ENCODE measurements at regions not wholly inside any gene's neighbourhood (a gene's known extent, or its start where the extent isn't known, plus 50 kb on each side); places are given as distances from the start of the nearest gene placed in this dataset.

GRCh38 chrX:104359124-104359523, 104.4 kb upstream of the ESX1 start:
- no peak for ATAC-seq (ENCODE audit: low read depth in 2 of 2)
- Mint-ChIP-seq H3K27me3 (peaks cover 0 to 8% (median 0%) of the 10 kb centered on the region in 3 donors), H3K4me1 (no peaks in the 10 kb centered on the region), H3K27ac (no peak overlapping the region), H3K36me3 (no peaks in the 10 kb centered on the region), H3K4me3 (no peak overlapping the region), H3K9me3 (peaks cover 0 to 8% (median 6%) of the 10 kb centered on the region in 7 donors)
- DNase-seq = no peak

- no peaks in the 10 kb centered on the region for H3K9me3 Mint-ChIP-seq
These were observed 96.5 kb upstream of the ESX1 start for GRCh38 chrX:104351173-104351769.

GRCh38 chrX:104347860-104348259, 93.1 kb upstream of the ESX1 start:
- Mint-ChIP-seq H3K36me3 (no peaks in the 10 kb centered on the region), H3K27me3 (peaks cover 3 to 21% (median 9%) of the 10 kb centered on the region in 3 donors)

More at GRCh38 chrX:104351173-104351769, 96.5 kb upstream of the ESX1 start:
- Mint-ChIP-seq H3K27me3 (peaks cover 3 to 26% (median 11%) of the 10 kb centered on the region in 3 donors), H3K27ac (no peak overlapping the region), H3K4me1 (no peaks in the 10 kb centered on the region), H3K4me3 (no peak overlapping the region), H3K36me3 (no peaks in the 10 kb centered on the region)
- no peak for ATAC-seq (ENCODE audit: low read depth in 2 of 2)
- DNase-seq = no peak

GRCh38 chrX:104343428-104344129, 88.8 kb upstream of the ESX1 start:
- DNase-seq (peak; percentile 19), ATAC-seq (ENCODE audit: low read depth in 2 of 2) (peak; percentile 28 to 55)
- Mint-ChIP-seq H3K4me3 (no peak overlapping the region), H3K36me3 (no peaks in the 10 kb centered on the region), H3K27ac (no peak overlapping the region), H3K9me3 (no peaks in the 10 kb centered on the region), H3K4me1 (no peaks in the 10 kb centered on the region), H3K27me3 (peaks cover 4 to 28% (median 11%) of the 10 kb centered on the region in 3 donors)

More at GRCh38 chrX:104347860-104348259, 93.1 kb upstream of the ESX1 start:
- H3K4me3 Mint-ChIP-seq = no peak overlapping the region
- no peaks in the 10 kb centered on the region for H3K4me1 Mint-ChIP-seq
- no peak for DNase-seq
- no peaks in the 10 kb centered on the region for H3K9me3 Mint-ChIP-seq
- H3K27ac Mint-ChIP-seq = no peak overlapping the region
- ATAC-seq (ENCODE audit: low read depth in 2 of 2) = no peak

- H3K27me3 Mint-ChIP-seq = peaks cover 4 to 20% (median 10%) of the 10 kb centered on the region in 3 donors
- no peaks in the 10 kb centered on the region for H3K9me3 Mint-ChIP-seq
- DNase-seq (no peak), ATAC-seq (ENCODE audit: low read depth in 2 of 2) (no peak)
- no peak overlapping the region for H3K4me3 Mint-ChIP-seq
- no peaks in the 10 kb centered on the region for H3K4me1 Mint-ChIP-seq
- no peaks in the 10 kb centered on the region for H3K36me3 Mint-ChIP-seq
- H3K27ac Mint-ChIP-seq = no peak overlapping the region
These were observed 87.3 kb upstream of the ESX1 start for GRCh38 chrX:104342065-104342464.

GRCh38 chrX:104335756-104336155, 81.0 kb upstream of the ESX1 start:
- H3K27me3 Mint-ChIP-seq = peaks cover 4 to 8% (median 8%) of the 10 kb centered on the region in 3 donors
- no peak overlapping the region for H3K4me3 Mint-ChIP-seq
- H3K27ac Mint-ChIP-seq = no peak overlapping the region
- H3K9me3 Mint-ChIP-seq = no peaks in the 10 kb centered on the region
- no peaks in the 10 kb centered on the region for H3K4me1 Mint-ChIP-seq
- no peaks in the 10 kb centered on the region for H3K36me3 Mint-ChIP-seq
- no peak for DNase-seq
- ATAC-seq (ENCODE audit: low read depth in 2 of 2) = no peak

GRCh38 chrX:104334971-104335370, 80.2 kb upstream of the ESX1 start:
- Mint-ChIP-seq H3K9me3 (no peaks in the 10 kb centered on the region), H3K4me1 (no peaks in the 10 kb centered on the region), H3K27me3 (peaks cover 4 to 8% (median 8%) of the 10 kb centered on the region in 3 donors), H3K36me3 (no peaks in the 10 kb centered on the region), H3K27ac (no peak overlapping the region), H3K4me3 (no peak overlapping the region)
- ATAC-seq (ENCODE audit: low read depth in 2 of 2) = no peak
- DNase-seq = no peak

GRCh38 chrX:104330966-104331365, 76.2 kb upstream of the ESX1 start:
- Mint-ChIP-seq H3K9me3 (peaks cover 0 to 4% (median 0%) of the 10 kb centered on the region in 7 donors), H3K27me3 (no peaks in the 10 kb centered on the region), H3K36me3 (no peaks in the 10 kb centered on the region), H3K27ac (no peak overlapping the region), H3K4me1 (no peaks in the 10 kb centered on the region), H3K4me3 (no peak overlapping the region)
- ATAC-seq (ENCODE audit: low read depth in 2 of 2) (no peak), DNase-seq (no peak)

GRCh38 chrX:104329731-104330130, 75.0 kb upstream of the ESX1 start:
- no peak for DNase-seq
- peaks cover 7 to 11% (median 9%) of the 10 kb centered on the region in 3 donors for H3K27me3 Mint-ChIP-seq

GRCh38 chrX:104325213-104325585, 70.5 kb upstream of the ESX1 start:
- H3K27ac Mint-ChIP-seq = no peak overlapping the region
- no peak for ATAC-seq (ENCODE audit: low read depth in 2 of 2)
- no peak for DNase-seq
- no peaks in the 10 kb centered on the region for H3K4me1 Mint-ChIP-seq
- no peak overlapping the region for H3K4me3 Mint-ChIP-seq
- H3K36me3 Mint-ChIP-seq = no peaks in the 10 kb centered on the region
- peaks cover 0 to 10% (median 3%) of the 10 kb centered on the region in 7 donors for H3K9me3 Mint-ChIP-seq
- peaks cover 9 to 11% (median 11%) of the 10 kb centered on the region in 3 donors for H3K27me3 Mint-ChIP-seq

More at GRCh38 chrX:104329731-104330130, 75.0 kb upstream of the ESX1 start:
- Mint-ChIP-seq H3K27ac (no peak overlapping the region), H3K36me3 (no peaks in the 10 kb centered on the region), H3K9me3 (peaks cover 0 to 10% (median 0%) of the 10 kb centered on the region in 7 donors), H3K4me3 (no peak overlapping the region), H3K4me1 (no peaks in the 10 kb centered on the region)
- ATAC-seq (ENCODE audit: low read depth in 2 of 2) = no peak

GRCh38 chrX:104324461-104325212, 69.9 kb upstream of the ESX1 start:
- ATAC-seq (ENCODE audit: low read depth in 2 of 2) = no peak
- peaks cover 0 to 10% (median 3%) of the 10 kb centered on the region in 7 donors for H3K9me3 Mint-ChIP-seq
- H3K4me1 Mint-ChIP-seq = no peaks in the 10 kb centered on the region
- no peak overlapping the region for H3K27ac Mint-ChIP-seq
- H3K36me3 Mint-ChIP-seq = no peaks in the 10 kb centered on the region
- no peak for DNase-seq
- no peak overlapping the region for H3K4me3 Mint-ChIP-seq
- H3K27me3 Mint-ChIP-seq = peaks cover 9 to 11% (median 11%) of the 10 kb centered on the region in 3 donors

- Mint-ChIP-seq H3K9me3 (peaks cover 0 to 4% (median 0%) of the 10 kb centered on the region in 7 donors), H3K27ac (no peak overlapping the region), H3K4me1 (no peaks in the 10 kb centered on the region), H3K4me3 (no peak overlapping the region), H3K27me3 (peaks cover 4 to 8% (median 6%) of the 10 kb centered on the region in 3 donors), H3K36me3 (no peaks in the 10 kb centered on the region)
- ATAC-seq (ENCODE audit: low read depth in 2 of 2) = no peak
- no peak for DNase-seq
These were observed 64.6 kb upstream of the ESX1 start for GRCh38 chrX:104319346-104319745.

GRCh38 chrX:104318330-104319009, 63.7 kb upstream of the ESX1 start:
- Mint-ChIP-seq H3K27ac (no peak overlapping the region), H3K4me3 (no peak overlapping the region)
- no peak for ATAC-seq (ENCODE audit: low read depth in 2 of 2)

More at GRCh38 chrX:104318330-104319009, 63.7 kb upstream of the ESX1 start:
- Mint-ChIP-seq H3K4me1 (no peaks in the 10 kb centered on the region), H3K36me3 (no peaks in the 10 kb centered on the region), H3K9me3 (no peaks in the 10 kb centered on the region), H3K27me3 (peaks cover 4 to 6% (median 4%) of the 10 kb centered on the region in 3 donors)
- DNase-seq = no peak
